Esophagus muscularis mucosa (tissue), 4 donors: ENCODE measurements at regions not wholly inside any gene's neighbourhood (a gene's known extent, or its start where the extent isn't known, plus 50 kb on each side); places are given as distances from the start of the nearest gene placed in this dataset.
"Not testable (repeated sequence)": the region's sequence is repeated elsewhere in the genome, so short reads cannot be mapped to it uniquely, and the experiment has no call there.

ENCODE experiments used
- DNase-seq: peaks from one replicate; pipeline ENCODE4 v3.0.0-alpha.2; 2017; ENCODE audit errors: extremely low spot score
- H3K27ac ChIP-seq, 4 donors: fragments of 200-600 bp; sonication (generic); replicated peaks in 1 of 4; 1 replicate in 3 of 4; 2 replicates in 1 of 4; pipeline ENCODE4 v1.5.1; 2016 to 2019; ENCODE audit warnings: mild to moderate bottlenecking in 1 of 4
- H3K27me3 ChIP-seq, 4 donors: fragments of 200-600 bp; sonication (generic); one replicate each; pipeline versions ENCODE4 v1.5.1 to v1.6.0; 2016 to 2019
- H3K36me3 ChIP-seq, 4 donors: fragments of 200-600 bp; sonication (generic); one replicate each; pipeline ENCODE4 v1.5.1; 2016 to 2019
- H3K4me1 ChIP-seq, 4 donors: fragments of 200-600 bp; sonication (generic); one replicate each; pipeline ENCODE4 v1.5.1; 2016 to 2019
- H3K4me3 ChIP-seq, 4 donors: fragments of 200-600 bp; sonication (generic); 1 replicate in 2 of 4; 2 replicates in 2 of 4; pipeline ENCODE4 v1.5.1; 2016 to 2019; ENCODE audit warnings: mild to moderate bottlenecking in 4 of 4, moderate library complexity in 1 of 4
- H3K9me3 ChIP-seq, 4 donors: fragments of 200-600 bp; sonication (generic); 1 replicate in 3 of 4; 2 replicates in 1 of 4; pipeline ENCODE4 v1.5.1; 2016 to 2019
- CTCF ChIP-seq, 3 experiments: fragments of 200-600 bp in 2 of 3; fragments of 450-650 bp in 1 of 3; sonication (generic) in 2 of 3; IDR thresholded peaks; one replicate each; pipeline ENCODE4 v1.5.1; 2017 to 2019; ENCODE audit warnings: antibody characterized with exemption in 3 of 3, mild to moderate bottlenecking in 2 of 3, moderate library complexity in 1 of 3
- EP300 ChIP-seq: sonication (generic); formaldehyde crosslinking; IDR thresholded peaks from one replicate; pipeline ENCODE4 v1.6.1; 2017; ENCODE audit warnings: antibody characterized with exemption
- POLR2A ChIP-seq: fragments of 450-650 bp; IDR thresholded peaks from one replicate; pipeline ENCODE4 v1.6.1; 2017; ENCODE audit warnings: antibody characterized with exemption, moderate library complexity, mild to moderate bottlenecking, low read depth
- POLR2AphosphoS5 ChIP-seq, 2 donors: sonication (generic); formaldehyde crosslinking; IDR thresholded peaks; one replicate each; pipeline ENCODE4 v1.6.1; 2017; ENCODE audit warnings: antibody characterized with exemption in 2 of 2
- WGBS: methylation state at CpG from one replicate; pipeline ENCODE4 v1.1.5; 2018; 5-methylcytosine and 5-hydroxymethylcytosine counted together
- intact Hi-C: fragments of 100-400 bp; cut with DNase I; formaldehyde crosslinking; loops from one replicate; pipeline ENCODE4 v1.15.1; 2023

- no peak for DNase-seq
- H3K9me3 ChIP-seq, result no peaks in the 10 kb centered on the region
- no peak overlapping the region for H3K4me3 ChIP-seq
- no peaks in the 10 kb centered on the region for H3K36me3 ChIP-seq
- intact Hi-C loops, result no loop called here
- no peaks in the 10 kb centered on the region for H3K4me1 ChIP-seq
- H3K27ac ChIP-seq, result no peak overlapping the region
- TF ChIP-seq CTCF (IDR thresholded peaks at IDR 0.05), result no peak
- TF ChIP-seq POLR2A, result no peak
- no peak for TF ChIP-seq POLR2AphosphoS5 (IDR thresholded peaks at IDR 0.05)
- no peak for TF ChIP-seq EP300
- H3K27me3 ChIP-seq, result no peaks in the 10 kb centered on the region
These were observed 825.7 kb upstream of the GBE1 start for GRCh38 chr3:82587174-82587573.

- no peak overlapping the region for H3K4me3 ChIP-seq
- 69% methylated on average over 3 of the region's 3 CpGs for WGBS
- H3K4me1 ChIP-seq, result no peaks in the 10 kb centered on the region
- no peak for DNase-seq
- no peaks in the 10 kb centered on the region for H3K36me3 ChIP-seq
- no peaks in the 10 kb centered on the region for H3K9me3 ChIP-seq
- no peak overlapping the region for H3K27ac ChIP-seq
- H3K27me3 ChIP-seq, result no peaks in the 10 kb centered on the region
- TF ChIP-seq POLR2A, result no peak
- no peak for TF ChIP-seq CTCF (IDR thresholded peaks at IDR 0.05)
- TF ChIP-seq POLR2AphosphoS5 (IDR thresholded peaks at IDR 0.05), result no peak
- TF ChIP-seq EP300, result no peak
- intact Hi-C loops, result no loop called here
These were observed 825.0 kb upstream of the GBE1 start for GRCh38 chr3:82586414-82586813.

GRCh38 chr3:82586002-82586401 is 824.6 kb upstream of the GBE1 start:
- H3K9me3 ChIP-seq, H3K36me3 ChIP-seq, H3K4me1 ChIP-seq, H3K4me3 ChIP-seq, intact Hi-C loops, DNase-seq, H3K27ac ChIP-seq, H3K27me3 ChIP-seq: not testable (repeated sequence)
- 79% methylated on average over 5 of the region's 5 CpGs for whole genome bisulfite sequencing

- H3K4me3 ChIP-seq, H3K27ac ChIP-seq, DNase-seq, H3K4me1 ChIP-seq, intact Hi-C loops, H3K27me3 ChIP-seq, H3K36me3 ChIP-seq, H3K9me3 ChIP-seq: not testable (repeated sequence)
- 51% methylated on average over 2 of the region's 2 CpGs for WGBS
These were observed 824.1 kb upstream of the GBE1 start for GRCh38 chr3:82585591-82585990.

GRCh38 chr3:82584861-82585260 is 823.4 kb upstream of the GBE1 start:
- WGBS, result 82% methylated on average over 4 of the region's 27 CpGs
- H3K4me1 ChIP-seq, H3K4me3 ChIP-seq, H3K9me3 ChIP-seq, H3K27me3 ChIP-seq, H3K36me3 ChIP-seq, intact Hi-C loops, DNase-seq, H3K27ac ChIP-seq: not testable (repeated sequence)

- H3K27ac ChIP-seq, H3K9me3 ChIP-seq, H3K36me3 ChIP-seq, DNase-seq, H3K27me3 ChIP-seq, H3K4me3 ChIP-seq, intact Hi-C loops, H3K4me1 ChIP-seq: not testable (repeated sequence)
- 100% methylated on average over 2 of the region's 25 CpGs for WGBS
These were observed 823.0 kb upstream of the GBE1 start for GRCh38 chr3:82584415-82584814.

GRCh38 chr3:82581350-82581749 is 819.9 kb upstream of the GBE1 start:
- Histone ChIP-seq H3K27me3 (no peaks in the 10 kb centered on the region), H3K27ac (no peak overlapping the region), H3K36me3 (no peaks in the 10 kb centered on the region), H3K4me3 (no peak overlapping the region), H3K9me3 (no peaks in the 10 kb centered on the region), H3K4me1 (no peaks in the 10 kb centered on the region)
- intact Hi-C loops, result no loop called here
- 67% methylated on average over 3 of the region's 3 CpGs for WGBS
- TF ChIP-seq POLR2AphosphoS5 (IDR thresholded peaks at IDR 0.05), result no peak
- TF ChIP-seq CTCF (IDR thresholded peaks at IDR 0.05), result no peak
- TF ChIP-seq EP300, result no peak
- no peak for TF ChIP-seq POLR2A
- DNase-seq, result no peak
